H1 (cell line): ENCODE measurements at regions not wholly inside any gene's neighbourhood (a gene's known extent, or its start where the extent isn't known, plus 50 kb on each side); places are given as distances from the start of the nearest gene placed in this dataset.

Experiments used
- CTCF ChIA-PET: fragments of 300-600 bp; sonication (Branson Sonifier 250); formaldehyde crosslinking; loops from one replicate; lab custom pipeline; 2021; ENCODE audit not compliant: partially characterized antibody; lab: Charles Lee
- POLR2A ChIA-PET: fragments of 300-600 bp; sonication (Branson Sonifier 250); formaldehyde crosslinking; loops from one replicate; lab custom pipeline; 2021; ENCODE audit warnings: inconsistent platforms; ENCODE audit not compliant: partially characterized antibody; lab: Charles Lee
- DNase-seq, 2 experiments: peaks; one replicate each; pipeline versions ENCODE4 v3.0.0 to v3.0.0-alpha.2; 2010 to 2022; ENCODE audit warnings: low spot score in 2 of 2, low read depth in 1 of 2, mixed read lengths in 1 of 2
- FAIRE-seq: peaks from 2 replicates; lab custom pipeline; 2011; peaks lifted over from hg19 to GRCh38; lab: Jason Lieb, UNC
- H2AFZ ChIP-seq: 2 replicates; pipeline ENCODE4 v1.8.1; 2012; ENCODE audit warnings: low read length, inconsistent platforms
- H2AK5ac ChIP-seq: 2 replicates; pipeline ENCODE4 v1.6.1; 2013; ENCODE audit warnings: low read depth, low read length
- H2BK120ac ChIP-seq: replicated peaks from 2 replicates; pipeline ENCODE3; 2013; ENCODE audit warnings: low read depth, low read length, inconsistent platforms
- H2BK12ac ChIP-seq: 2 replicates; pipeline ENCODE4 v1.6.1; 2013; ENCODE audit warnings: low read depth, low read length
- H2BK15ac ChIP-seq: 2 replicates; pipeline ENCODE4 v1.6.1; 2013; ENCODE audit warnings: low read length
- H2BK20ac ChIP-seq: 2 replicates; pipeline ENCODE4 v1.6.1; 2013; ENCODE audit warnings: low read length
- H2BK5ac ChIP-seq: 2 replicates; pipeline ENCODE4 v1.6.1; 2013; ENCODE audit warnings: low read depth, low read length
- H3K14ac ChIP-seq: 2 replicates; pipeline ENCODE4 v1.6.1; 2013; ENCODE audit warnings: inconsistent platforms; ENCODE audit not compliant: insufficient read length
- H3K18ac ChIP-seq: 2 replicates; pipeline ENCODE4 v1.6.1; 2013; ENCODE audit warnings: low read length; ENCODE audit errors: extremely low read depth
- H3K23ac ChIP-seq: 2 replicates; pipeline ENCODE4 v1.6.1; 2013; ENCODE audit warnings: inconsistent platforms; ENCODE audit not compliant: insufficient read length
- H3K23me2 ChIP-seq: 2 replicates; pipeline ENCODE4 v1.6.1; 2013; ENCODE audit warnings: low read depth, low read length
- H3K27ac ChIP-seq: 2 replicates; pipeline ENCODE4 v1.6.1; 2011; ENCODE audit warnings: low read depth, low read length, inconsistent platforms
- H3K27me3 ChIP-seq, 4 experiments: replicated peaks in 1 of 4; 1 replicate in 1 of 4; 2 replicates in 3 of 4; pipeline versions ENCODE4 v1.6.1 to v1.8.1; 2011 to 2013; ENCODE audit warnings: low read length in 3 of 4, mild to moderate bottlenecking in 3 of 4, inconsistent platforms in 2 of 4, mixed read lengths in 2 of 4, moderate library complexity in 1 of 4; ENCODE audit not compliant: control insufficient read depth in 3 of 4, insufficient read depth in 3 of 4; ENCODE audit errors: extremely low read depth in 1 of 4
- H3K36me3 ChIP-seq, 4 experiments: 2 replicates each; pipeline versions ENCODE4 v1.6.1 to v1.8.1; 2011 to 2013; ENCODE audit warnings: mild to moderate bottlenecking in 4 of 4, low read length in 3 of 4, moderate library complexity in 2 of 4, control low read depth in 1 of 4, inconsistent platforms in 1 of 4; ENCODE audit not compliant: insufficient read depth in 4 of 4, control insufficient read depth in 2 of 4
- H3K4ac ChIP-seq: replicated peaks from 2 replicates; pipeline ENCODE3; 2013; ENCODE audit warnings: low read length, low read depth, mixed read lengths, inconsistent platforms; ENCODE audit not compliant: insufficient read length
- H3K4me1 ChIP-seq, 4 experiments: replicated peaks in 1 of 4; 1 replicate in 1 of 4; 2 replicates in 3 of 4; pipeline versions ENCODE4 v1.6.1 to v1.8.1; 2011 to 2013; ENCODE audit warnings: low read length in 3 of 4, inconsistent platforms in 2 of 4, mixed read lengths in 1 of 4; ENCODE audit not compliant: insufficient read depth in 4 of 4, control insufficient read depth in 3 of 4
- H3K4me2 ChIP-seq, 2 experiments: 2 replicates each; pipeline versions ENCODE4 v1.6.1 to v1.8.1; 2011 to 2013; ENCODE audit warnings: low read depth in 2 of 2, low read length in 2 of 2, control low read depth in 1 of 2, inconsistent platforms in 1 of 2, mild to moderate bottlenecking in 1 of 2; ENCODE audit not compliant: insufficient read depth in 1 of 2
- H3K4me3 ChIP-seq, 4 experiments: fragments of 200-600, 300-600 bp in 1 of 4; sonication (generic), shearing (Covaris generic), sonication (Bioruptor Twin) in 1 of 4; 2 replicates each; pipeline versions ENCODE4 v1.5.1 to v1.8.1; 2011 to 2016; ENCODE audit warnings: low read length in 4 of 4, low read depth in 3 of 4, control low read depth in 2 of 4, inconsistent platforms in 2 of 4, mild to moderate bottlenecking in 2 of 4, mixed read lengths in 1 of 4, moderate library complexity in 1 of 4; ENCODE audit not compliant: insufficient read depth in 2 of 4; ENCODE audit errors: extremely low read depth in 1 of 4
- H3K56ac ChIP-seq: replicated peaks from 2 replicates; pipeline ENCODE3; 2013; ENCODE audit warnings: low read depth, mild to moderate bottlenecking, mixed read lengths, low read length, inconsistent platforms; ENCODE audit not compliant: insufficient read length
- H3K79me1 ChIP-seq: 2 replicates; pipeline ENCODE4 v1.6.1; 2013; ENCODE audit warnings: low read depth, low read length, control low read depth
- H3K79me2 ChIP-seq, 2 experiments: 2 replicates each; pipeline versions ENCODE4 v1.6.1 to v1.8.1; 2012 to 2013; ENCODE audit warnings: low read length in 2 of 2, mild to moderate bottlenecking in 2 of 2, inconsistent platforms in 1 of 2; ENCODE audit not compliant: insufficient read depth in 2 of 2, control insufficient read depth in 1 of 2
- H3K9ac ChIP-seq, 4 experiments: replicated peaks in 1 of 4; 1 replicate in 1 of 4; 2 replicates in 3 of 4; pipeline versions ENCODE4 v1.6.1 to v1.8.1; 2011 to 2013; ENCODE audit warnings: low read depth in 3 of 4, low read length in 3 of 4, control low read depth in 2 of 4, mild to moderate bottlenecking in 2 of 4, moderate library complexity in 2 of 4, inconsistent platforms in 1 of 4; ENCODE audit errors: extremely low read depth in 1 of 4
- H3K9me3 ChIP-seq, 2 experiments: 2 replicates each; pipeline versions ENCODE4 v1.6.1 to v1.8.1; 2012 to 2013; ENCODE audit warnings: mild to moderate bottlenecking in 2 of 2, moderate library complexity in 2 of 2, control low read depth in 1 of 2, inconsistent platforms in 1 of 2, low read depth in 1 of 2, low read length in 1 of 2, mixed read lengths in 1 of 2; ENCODE audit not compliant: insufficient read depth in 2 of 2
- H4K20me1 ChIP-seq, 2 experiments: replicated peaks in 1 of 2; 2 replicates each; pipeline versions ENCODE3 to v1.8.1; 2011 to 2013; ENCODE audit warnings: inconsistent platforms in 2 of 2, low read length in 2 of 2, mild to moderate bottlenecking in 1 of 2; ENCODE audit not compliant: insufficient read depth in 2 of 2, control insufficient read depth in 1 of 2
- H4K5ac ChIP-seq: 2 replicates; pipeline ENCODE4 v1.6.1; 2013; ENCODE audit warnings: low read length, low read depth, mixed read lengths, inconsistent platforms; ENCODE audit not compliant: insufficient read length
- H4K8ac ChIP-seq: 2 replicates; pipeline ENCODE4 v1.8.0; 2013; ENCODE audit warnings: mild to moderate bottlenecking, moderate library complexity, low read length, inconsistent platforms; ENCODE audit not compliant: insufficient read depth; ENCODE audit errors: extremely low read depth
- H4K91ac ChIP-seq: replicated peaks from 2 replicates; pipeline ENCODE3; 2013; ENCODE audit warnings: low read length, mixed read lengths, inconsistent platforms; ENCODE audit not compliant: insufficient read length
- ASH2L ChIP-seq: fragments of 200-600, 300-600 bp; sonication (generic); IDR thresholded peaks from one replicate; pipeline ENCODE4 v1.7.1; 2017; ENCODE audit warnings: low read length
- BRCA1 ChIP-seq: IDR thresholded peaks from 2 replicates; pipeline ENCODE4 v1.6.1; 2012; ENCODE audit warnings: low read depth, low read length, improper control_type of control experiment
- GABPA ChIP-seq: IDR thresholded peaks from 2 replicates; pipeline ENCODE4 v1.6.1; 2011; ENCODE audit warnings: mild to moderate bottlenecking, low read length, moderate library complexity, borderline replicate concordance; ENCODE audit not compliant: insufficient read depth
- GTF2F1 ChIP-seq: IDR thresholded peaks from 2 replicates; pipeline ENCODE4 v1.6.1; 2012; ENCODE audit warnings: low read depth, low read length, improper control_type of control experiment, borderline replicate concordance
- HDAC2 ChIP-seq, 2 experiments: fragments of 300-600 bp in 1 of 2; sonication (generic) in 1 of 2; IDR thresholded peaks; 2 replicates each; pipeline ENCODE4 v1.6.1; 2011 to 2012; ENCODE audit warnings: low read depth in 2 of 2, low read length in 2 of 2, mild to moderate bottlenecking in 2 of 2, moderate library complexity in 2 of 2, borderline replicate concordance in 1 of 2, inconsistent platforms in 1 of 2
- NANOG ChIP-seq: IDR thresholded peaks from 2 replicates; pipeline ENCODE4 v1.6.1; 2011; ENCODE audit warnings: low read length, low read depth, mild to moderate bottlenecking, inconsistent platforms; ENCODE audit not compliant: insufficient read depth, poor library complexity, severe bottlenecking
- SUZ12 ChIP-seq: fragments of 200-600 bp; sonication (generic); IDR thresholded peaks from 2 replicates; pipeline ENCODE4 v1.6.1; 2012; ENCODE audit warnings: mild to moderate bottlenecking, inconsistent platforms, low read length, moderate library complexity, mixed read lengths
- TEAD4 ChIP-seq: IDR thresholded peaks from 2 replicates; pipeline ENCODE4 v1.6.1; 2012; ENCODE audit warnings: low read depth, low read length, inconsistent platforms, mixed read lengths
- WGBS, 2 experiments: shearing (Covaris generic) in 1 of 2; methylation state at CpG; one replicate each; pipeline versions ENCODE4 v1.1.6 to v1.1.7; 2013 to 2015; ENCODE audit warnings: low lambda C conversion rate in 2 of 2, mixed read lengths in 2 of 2, inconsistent platforms in 1 of 2, low coverage in 1 of 2, missing lambda C conversion rate in 1 of 2; ENCODE audit not compliant: insufficient replicate concordance in 2 of 2, insufficient coverage in 1 of 2, insufficient read length in 1 of 2; ENCODE audit errors: extremely low coverage in 1 of 2, missing lambda C conversion rate in 1 of 2; 5-methylcytosine and 5-hydroxymethylcytosine counted together
- TF ChIP-seq, protein P1 (sequence below): IDR thresholded peaks from 2 replicates; pipeline ENCODE4 v1.6.1; 2012; ENCODE audit warnings: inconsistent platforms

DNA sequence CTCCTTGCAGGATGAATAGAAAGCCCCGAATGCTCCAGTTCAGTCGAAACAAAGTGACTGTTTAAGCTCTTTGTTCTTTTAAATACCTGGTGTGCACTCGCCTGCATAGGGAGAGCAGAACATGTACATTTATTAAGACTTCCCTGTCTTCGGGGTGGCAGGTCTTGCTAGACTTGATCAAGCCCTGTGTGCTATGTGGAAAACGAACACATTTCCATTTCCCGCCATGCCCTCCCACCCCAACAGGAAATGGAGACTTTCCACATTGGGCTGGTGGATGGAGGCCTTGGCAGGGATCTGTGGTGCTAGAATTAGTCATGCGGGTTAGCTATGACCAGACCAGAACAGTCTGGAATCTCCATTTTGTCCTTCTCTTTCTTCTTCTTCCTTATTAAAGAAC, 321.0 kb upstream of the THSD7B start:
- H3K14ac ChIP-seq: no peak overlapping the region
- no peak overlapping the region for H2AFZ ChIP-seq
- H3K4ac ChIP-seq: no peak overlapping the region
- no peaks in the 10 kb centered on the region for H4K20me1 ChIP-seq
- no peaks in the 10 kb centered on the region for H3K9me3 ChIP-seq
- no peak overlapping the region for H3K56ac ChIP-seq
- CTCF ChIA-PET: interaction anchor here (1.0 to 2.1 kb wide), 2 partner anchors 21 to 63 kb away, joined by 3 to 10 read pairs; no protein-coding TSS in a partner anchor
- H3K23ac ChIP-seq: no peak overlapping the region
- no peak overlapping the region for H2BK20ac ChIP-seq
- H3K9ac ChIP-seq: no peak overlapping the region
- no peak overlapping the region for H3K4me2 ChIP-seq
- no peaks in the 10 kb centered on the region; a peak in 1 of 7 replicates for H3K27me3 ChIP-seq
- DNase-seq (no peak), FAIRE-seq (no peak)
- H2BK120ac ChIP-seq: no peak overlapping the region
- H3K4me3 ChIP-seq: no peak overlapping the region
- WGBS, 2 experiments: 93% methylated on average over 6 of the region's 7 CpGs; no CpG with 5 or more reads in 1 of the 2 experiments
- H3K36me3 ChIP-seq: no peaks in the 10 kb centered on the region
- H3K27ac ChIP-seq: no peak overlapping the region
- no peaks in the 10 kb centered on the region for H3K79me2 ChIP-seq
- no peak overlapping the region for H4K91ac ChIP-seq
- H3K79me1 ChIP-seq: no peaks in the 10 kb centered on the region
- H3K4me1 ChIP-seq: peaks cover 2 to 15% (median 10%) of the 10 kb centered on the region in 4 experiments; a peak in 5 of 7 replicates
- H2AK5ac ChIP-seq: no peak overlapping the region
- no peak overlapping the region for H4K5ac ChIP-seq
- no peak overlapping the region for H2BK15ac ChIP-seq
- H4K8ac ChIP-seq: no peak overlapping the region
- no peaks in the 10 kb centered on the region for H3K23me2 ChIP-seq
- H2BK12ac ChIP-seq: no peak overlapping the region
- H2BK5ac ChIP-seq: no peak overlapping the region
- H3K18ac ChIP-seq: no peak overlapping the region
- TF ChIP-seq ASH2L: no peak
- no peak for TF ChIP-seq GABPA
- TF ChIP-seq NANOG: no peak
- no peak for TF ChIP-seq BRCA1
- no peak for TF ChIP-seq TEAD4
- TF ChIP-seq, protein P1, sequence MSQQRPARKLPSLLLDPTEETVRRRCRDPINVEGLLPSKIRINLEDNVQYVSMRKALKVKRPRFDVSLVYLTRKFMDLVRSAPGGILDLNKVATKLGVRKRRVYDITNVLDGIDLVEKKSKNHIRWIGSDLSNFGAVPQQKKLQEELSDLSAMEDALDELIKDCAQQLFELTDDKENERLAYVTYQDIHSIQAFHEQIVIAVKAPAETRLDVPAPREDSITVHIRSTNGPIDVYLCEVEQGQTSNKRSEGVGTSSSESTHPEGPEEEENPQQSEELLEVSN: no peak
- TF ChIP-seq HDAC2 (IDR thresholded peaks at IDR 0.05; ENCODE audit: borderline replicate concordance in 1 of 2, low read depth in 2 of 2, low read length in 2 of 2): no peak
- no peak for TF ChIP-seq GTF2F1
- TF ChIP-seq SUZ12: no peak
- POLR2A ChIA-PET: no interaction called here
